CD4-positive, alpha-beta T cell (primary cell): ENCODE measurements at regions not wholly inside any gene's neighbourhood (a gene's known extent, or its start where the extent isn't known, plus 50 kb on each side); places are given as distances from the start of the nearest gene placed in this dataset.
"Not testable (repeated sequence)": the region's sequence is repeated elsewhere in the genome, so short reads cannot be mapped to it uniquely, and the experiment has no call there.

Experiments used
- ATAC-seq: fragments of 200-7000 bp; cut with Tn5 transposase; one replicate; pipeline ENCODE4 v1.10.0; 2022; ENCODE audit warnings: mild to moderate bottlenecking; ENCODE audit not compliant: poor library complexity
- CTCF ChIA-PET: fragments of 350-600 bp; sonication (Branson Sonifier 250); formaldehyde crosslinking; loops from one replicate; lab custom pipeline; 2021; ENCODE audit warnings: antibody characterized with exemption, inconsistent platforms; lab: Charles Lee
- POLR2A ChIA-PET: fragments of 350-600 bp; sonication (Branson Sonifier 250); formaldehyde crosslinking; loops from one replicate; lab custom pipeline; 2021; ENCODE audit warnings: antibody characterized with exemption, inconsistent platforms; lab: Charles Lee
- DNase-seq, 14 experiments: peaks; one replicate each; pipeline ENCODE4 v3.0.0-alpha.2; 2013 to 2020; ENCODE audit warnings: mixed read lengths in 2 of 14
- H3K27ac ChIP-seq, 2 donors: one replicate each; pipeline versions ENCODE4 v1.5.1 to v1.7.0; 2013; ENCODE audit warnings: low read length in 2 of 2, low read depth in 1 of 2, mild to moderate bottlenecking in 1 of 2
- H3K27me3 ChIP-seq, 2 experiments: 1 replicate in 1 of 2; 2 replicates in 1 of 2; pipeline versions ENCODE4 v1.6.1 to v1.7.0; 2013; ENCODE audit warnings: low read length in 2 of 2, control low read depth in 1 of 2, mild to moderate bottlenecking in 1 of 2, moderate library complexity in 1 of 2; ENCODE audit not compliant: insufficient read depth in 2 of 2, control insufficient read depth in 1 of 2
- H3K36me3 ChIP-seq: one replicate; pipeline ENCODE4 v1.6.1; 2013; ENCODE audit warnings: low read length, control low read depth; ENCODE audit not compliant: insufficient read depth
- H3K4me1 ChIP-seq: one replicate; pipeline ENCODE4 v1.6.1; 2013; ENCODE audit warnings: low read length, control low read depth; ENCODE audit not compliant: insufficient read depth
- H3K4me3 ChIP-seq: one replicate; pipeline ENCODE4 v1.5.1; 2013; ENCODE audit warnings: mild to moderate bottlenecking, low read length, moderate library complexity
- H3K9me3 ChIP-seq, 2 experiments: 1 replicate in 1 of 2; 2 replicates in 1 of 2; pipeline versions ENCODE4 v1.6.1 to v1.7.0; 2013; ENCODE audit warnings: low read length in 2 of 2, mild to moderate bottlenecking in 2 of 2, control low read depth in 1 of 2, moderate library complexity in 1 of 2; ENCODE audit not compliant: control insufficient read depth in 1 of 2, insufficient read depth in 1 of 2
- H3K27ac Mint-ChIP-seq: one replicate; pipeline ENCODE4 v1.8.0; 2020; ENCODE audit warnings: mixed read lengths
- H3K27me3 Mint-ChIP-seq: one replicate; pipeline ENCODE4 v1.8.0; 2021; ENCODE audit warnings: mixed read lengths
- H3K36me3 Mint-ChIP-seq: one replicate; pipeline ENCODE4 v1.8.0; 2021; ENCODE audit warnings: low read depth, mixed read lengths
- H3K4me1 Mint-ChIP-seq: one replicate; pipeline ENCODE4 v1.8.0; 2021; ENCODE audit warnings: low read depth, mixed read lengths
- H3K4me3 Mint-ChIP-seq: one replicate; pipeline ENCODE4 v1.8.0; 2020; ENCODE audit warnings: mild to moderate bottlenecking, mixed read lengths
- H3K9me3 Mint-ChIP-seq: one replicate; pipeline ENCODE4 v1.8.0; 2020; ENCODE audit warnings: mixed read lengths
- CTCF ChIP-seq: fragments of 200-600 bp; IDR thresholded peaks from one replicate; pipeline ENCODE4 v1.8.0; 2022; ENCODE audit warnings: antibody characterized with exemption, mild to moderate bottlenecking
- intact Hi-C, 2 experiments: fragments of 100-400 bp; cut with DNase I in 1 of 2; cut with micrococcal nuclease in 1 of 2; formaldehyde crosslinking; loops; one replicate each; pipeline versions ENCODE4 v1.15.1 to v1.9.0; 2023 to 2025; cut with DNase I, micrococcal nuclease

GRCh38 chr6:121951918-121952379 is 447.5 kb upstream of the HSF2 start:
- Mint-ChIP-seq H3K27ac (no peak overlapping the region), H3K4me3 (no peak overlapping the region), H3K9me3 (no peaks in the 10 kb centered on the region), H3K27me3 (peaks cover 5% of the 10 kb centered on the region), H3K36me3 (no peaks in the 10 kb centered on the region), H3K4me1 (no peaks in the 10 kb centered on the region)
- no peak for TF ChIP-seq CTCF
- Histone ChIP-seq H3K4me1 (no peaks in the 10 kb centered on the region), H3K9me3 (peaks cover 0 to 5% of the 10 kb centered on the region in 2 experiments), H3K27me3 (no peaks in the 10 kb centered on the region), H3K36me3 (no peaks in the 10 kb centered on the region), H3K4me3 (no peak overlapping the region), H3K27ac (no peak overlapping the region)
- DNase-seq = no peak
- no peak for ATAC-seq
- ChIA-PET CTCF (no interaction called here), POLR2A (no interaction called here)
- intact Hi-C loops = no loop called here

GRCh38 chr6:121955401-121955800 is 444.1 kb upstream of the HSF2 start:
- CTCF ChIA-PET, H3K27ac ChIP-seq, DNase-seq, H3K27me3 ChIP-seq, H3K36me3 ChIP-seq, intact Hi-C loops, ATAC-seq, H3K9me3 Mint-ChIP-seq, H3K36me3 Mint-ChIP-seq, POLR2A ChIA-PET, H3K4me1 ChIP-seq, H3K27ac Mint-ChIP-seq, H3K4me3 Mint-ChIP-seq, H3K9me3 ChIP-seq, H3K4me3 ChIP-seq, H3K27me3 Mint-ChIP-seq: not testable (repeated sequence)
- H3K4me1 Mint-ChIP-seq = peaks cover 12% of the 10 kb centered on the region

- TF ChIP-seq CTCF = no peak
- no peak overlapping the region for H3K27ac ChIP-seq
- Mint-ChIP-seq H3K4me1 (peaks cover 13% of the 10 kb centered on the region), H3K27me3 (peaks cover 5% of the 10 kb centered on the region), H3K36me3 (no peaks in the 10 kb centered on the region), H3K27ac (no peak overlapping the region), H3K9me3 (no peaks in the 10 kb centered on the region), H3K4me3 (no peak overlapping the region)
- CTCF ChIA-PET = no interaction called here
- no peak for DNase-seq
- no peaks in the 10 kb centered on the region for H3K27me3 ChIP-seq
- peaks cover 0 to 5% of the 10 kb centered on the region in 2 experiments for H3K9me3 ChIP-seq
- no peaks in the 10 kb centered on the region for H3K4me1 ChIP-seq
- POLR2A ChIA-PET = no interaction called here
- intact Hi-C loops = no loop called here
- H3K36me3 ChIP-seq = no peaks in the 10 kb centered on the region
- no peak overlapping the region for H3K4me3 ChIP-seq
- ATAC-seq = no peak
These were observed 442.7 kb upstream of the HSF2 start for GRCh38 chr6:121956782-121957181.

- DNase-seq = peak in 2 of 14 experiments; percentile 11 to 32
These were observed 440.0 kb upstream of the HSF2 start for GRCh38 chr6:121959501-121959900.

More at GRCh38 chr6:121959501-121959900, 440.0 kb upstream of the HSF2 start:
- Mint-ChIP-seq H3K9me3 (no peaks in the 10 kb centered on the region), H3K36me3 (no peaks in the 10 kb centered on the region), H3K4me3 (peak overlapping the region; percentile 27), H3K4me1 (peaks cover 13% of the 10 kb centered on the region), H3K27me3 (peaks cover 5% of the 10 kb centered on the region), H3K27ac (no peak overlapping the region)
- ChIA-PET CTCF (no interaction called here), POLR2A (interaction anchor here (0.7 kb wide), 1 partner anchor 618 kb away, joined by 3 read pairs; no protein-coding TSS in a partner anchor)
- Histone ChIP-seq H3K36me3 (no peaks in the 10 kb centered on the region), H3K9me3 (peaks cover 0 to 4% of the 10 kb centered on the region in 2 experiments), H3K27ac (no peak overlapping the region), H3K4me3 (no peak overlapping the region), H3K4me1 (no peaks in the 10 kb centered on the region), H3K27me3 (no peaks in the 10 kb centered on the region)
- ATAC-seq = peak; percentile 44
- TF ChIP-seq CTCF = no peak
- intact Hi-C loops = no loop called here
